Fibroblast of upper back skin (primary cell): ENCODE measurements at regions not wholly inside any gene's neighbourhood (a gene's known extent, or its start where the extent isn't known, plus 50 kb on each side); places are given as distances from the start of the nearest gene placed in this dataset.

Experiments used
- DNase-seq: peaks from one replicate; pipeline ENCODE4 v3.0.0-alpha.2; 2013

- no peak for DNase-seq
These were observed 316.1 kb upstream of the SEL1L start for GRCh38 chr14:81849714-81850113.

DNA sequence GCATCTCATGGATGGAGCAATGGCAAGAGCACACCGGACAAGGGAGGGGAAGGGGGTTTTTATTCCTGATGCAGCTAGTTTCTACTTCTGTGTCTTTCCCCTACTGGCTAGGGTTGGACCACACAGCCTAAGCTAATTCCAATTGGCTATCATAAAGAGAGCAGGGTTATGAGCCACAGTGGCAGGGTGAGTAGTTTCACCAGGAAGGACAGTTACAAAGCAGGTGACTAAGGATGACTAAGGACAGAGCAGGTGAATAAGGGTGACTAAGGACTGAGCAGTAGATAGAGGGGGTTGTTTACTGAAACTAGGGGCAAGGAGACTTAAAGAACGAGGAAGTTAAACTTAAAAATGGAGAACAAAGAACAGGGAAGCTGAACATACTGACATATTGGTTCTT lies 321.4 kb upstream of the SEL1L start:
- no peak for DNase-seq

DNA sequence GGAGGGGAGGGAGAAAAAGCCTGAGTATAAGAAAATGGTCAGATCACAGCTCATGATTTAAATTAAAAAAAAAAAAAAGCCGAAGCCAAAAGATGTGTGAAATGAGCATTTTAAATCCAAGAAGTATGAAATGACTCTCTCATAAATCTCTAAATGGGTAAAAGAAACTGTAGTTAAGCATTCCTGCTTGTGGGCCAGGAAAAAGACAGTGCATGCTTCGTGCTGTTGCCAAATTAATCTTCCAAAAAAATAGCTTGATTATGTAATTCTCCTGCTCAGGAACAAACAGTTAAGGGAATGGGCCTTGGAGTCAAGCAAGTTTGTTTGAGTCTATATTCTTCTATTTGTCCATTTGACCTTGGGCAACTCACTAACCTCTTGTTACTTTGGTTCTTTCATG lies 325.4 kb upstream of the SEL1L start:
- DNase-seq: no peak

GRCh38 chr14:81868172-81868571 lies 334.5 kb upstream of the SEL1L start:
- DNase-seq: no peak

DNA sequence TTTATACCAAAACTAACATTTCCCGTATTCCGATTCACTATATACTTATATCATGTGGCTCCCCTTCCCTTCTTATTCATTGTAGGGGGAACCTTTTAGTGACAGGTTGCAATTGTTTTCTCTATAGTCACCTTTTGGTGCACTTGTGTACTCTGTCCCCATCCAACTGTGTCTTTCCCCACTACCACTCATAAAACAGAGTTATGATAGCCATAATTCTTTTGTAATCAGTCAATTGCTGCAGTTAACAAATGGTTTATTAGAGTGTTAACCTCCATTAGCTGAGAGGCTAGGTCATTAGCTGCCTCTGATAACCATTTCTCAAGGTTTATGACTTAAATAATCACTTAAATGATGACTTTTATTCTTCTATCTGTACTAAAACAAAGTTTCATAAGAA lies 338.1 kb upstream of the SEL1L start:
- DNase-seq: no peak

DNA sequence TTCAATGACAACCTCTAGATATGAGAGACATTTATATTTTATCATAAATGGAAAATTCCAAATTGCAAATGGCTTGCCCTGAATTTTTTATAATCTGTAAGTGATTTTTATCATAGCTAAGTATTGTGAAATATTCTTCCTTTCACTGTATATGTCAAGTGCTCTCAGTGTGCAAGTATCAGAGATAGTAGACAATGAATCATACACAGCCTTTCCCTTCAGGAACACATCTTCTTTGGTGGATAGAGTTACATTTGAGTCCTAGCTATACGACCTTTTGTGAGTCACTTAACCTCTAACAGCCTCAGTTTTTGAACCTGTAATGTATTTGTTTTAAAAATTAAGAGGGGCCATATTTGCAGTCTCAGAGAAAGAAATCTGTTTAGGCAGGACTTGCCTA lies 350.7 kb upstream of the SEL1L start:
- no peak for DNase-seq

DNA sequence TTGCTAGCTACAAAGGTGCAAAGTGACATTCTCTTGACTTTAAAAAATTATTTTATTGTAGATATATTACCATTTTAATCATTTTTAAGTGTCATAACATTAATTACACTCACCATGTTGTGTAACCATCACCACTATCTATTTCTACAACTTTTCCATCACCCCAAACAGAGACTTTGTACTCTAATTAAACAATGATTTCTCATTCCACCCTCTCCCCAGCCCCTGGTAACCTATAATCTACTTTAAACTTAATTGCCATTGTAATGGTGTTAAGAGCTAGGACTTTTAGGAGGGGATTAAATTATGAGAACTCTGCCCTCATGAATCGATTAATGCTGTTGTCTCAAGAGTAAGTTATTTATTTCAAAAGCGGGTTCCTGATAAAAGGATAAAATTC lies 352.9 kb upstream of the SEL1L start:
- DNase-seq: no peak

DNA sequence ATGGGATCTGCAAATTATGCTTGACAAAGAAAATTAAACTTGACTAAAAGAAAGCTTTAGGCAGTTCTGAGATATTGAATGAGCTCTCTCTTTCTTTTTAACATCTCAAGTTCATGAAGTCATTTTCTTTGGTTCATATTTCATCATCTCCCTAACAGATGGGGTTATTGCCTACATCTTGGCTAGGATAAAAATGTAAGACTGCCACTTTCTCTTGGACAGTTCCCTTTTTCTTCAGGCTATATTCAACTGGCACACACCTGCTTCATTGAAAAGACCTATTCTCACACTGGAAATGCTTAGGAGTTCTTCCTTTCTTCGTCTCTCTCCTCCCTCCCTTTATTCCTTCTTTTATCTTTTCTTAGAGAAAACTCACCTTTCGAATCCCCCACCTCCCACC lies 355.9 kb upstream of the SEL1L start:
- no peak for DNase-seq

GRCh38 chr14:81890020-81890419 lies 356.4 kb upstream of the SEL1L start:
- DNase-seq: no peak

DNA sequence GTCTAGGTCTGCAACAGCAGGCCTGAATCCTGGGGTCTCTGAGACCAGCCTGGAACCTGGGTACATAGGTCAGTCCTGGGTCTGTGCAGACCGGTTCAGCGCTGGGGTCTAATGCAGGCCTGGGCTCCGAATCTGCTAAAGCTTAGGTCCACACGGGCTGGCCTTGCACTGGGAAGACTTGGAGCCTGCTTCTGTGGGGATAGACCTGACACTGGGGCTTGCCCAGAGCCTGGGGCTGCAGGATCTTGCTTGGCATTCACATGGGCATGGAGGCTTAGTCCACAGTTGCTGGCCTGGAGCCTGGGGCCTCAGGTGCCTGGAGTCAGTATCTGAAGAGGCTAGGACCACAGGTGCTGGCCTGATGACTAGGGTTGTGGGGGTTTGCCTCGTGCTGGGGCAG lies 369.8 kb upstream of the SEL1L start:
- no peak for DNase-seq

DNA sequence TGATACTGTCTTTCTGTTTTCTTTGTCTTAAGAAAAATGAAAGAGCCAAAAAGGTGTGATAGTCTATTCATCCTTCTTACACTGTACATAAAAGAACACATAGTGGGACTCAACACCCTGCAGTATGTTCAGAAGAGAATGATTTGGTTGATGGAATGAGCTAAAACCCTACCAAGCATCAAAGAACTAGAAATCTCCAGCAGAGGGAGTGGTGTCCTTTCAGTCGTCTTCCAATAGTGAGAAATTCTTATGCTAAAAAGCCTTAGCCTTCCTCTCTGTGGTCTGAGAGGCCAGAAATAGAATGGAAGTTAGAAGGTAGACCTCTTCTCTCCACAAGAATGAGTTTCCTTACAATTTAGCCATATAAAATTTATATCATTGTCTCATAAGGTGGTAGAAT lies 393.4 kb upstream of the SEL1L start:
- no peak for DNase-seq

- no peak for DNase-seq
These were observed 398.2 kb upstream of the SEL1L start for GRCh38 chr14:81931828-81932227.

GRCh38 chr14:81936348-81936747 lies 402.7 kb upstream of the SEL1L start:
- DNase-seq: no peak

GRCh38 chr14:81936902-81937301 lies 403.2 kb upstream of the SEL1L start:
- no peak for DNase-seq

GRCh38 chr14:81938341-81938740 lies 404.7 kb upstream of the SEL1L start:
- no peak for DNase-seq

GRCh38 chr14:81940651-81941050 lies 407.0 kb upstream of the SEL1L start:
- no peak for DNase-seq

DNA sequence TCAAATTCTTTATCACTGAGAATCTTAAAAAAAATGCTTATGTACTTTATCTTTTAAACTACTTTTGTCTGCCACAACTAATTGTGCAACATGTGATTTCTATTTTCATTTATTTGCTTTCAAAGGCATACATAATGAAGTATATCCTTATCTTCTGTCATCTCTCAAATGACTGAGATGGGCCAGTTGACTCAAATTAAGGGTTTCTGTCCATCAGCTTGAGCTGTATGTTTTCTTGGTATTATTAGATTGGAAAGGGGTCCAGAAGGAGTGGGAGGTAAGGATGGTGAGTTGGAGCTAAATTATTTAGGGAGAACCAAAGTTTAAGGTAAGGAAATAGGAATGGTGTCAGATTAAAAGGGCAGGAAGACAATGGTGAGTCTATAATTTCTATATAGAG lies 408.4 kb upstream of the SEL1L start:
- no peak for DNase-seq

- DNase-seq: no peak
These were observed 412.7 kb upstream of the SEL1L start for GRCh38 chr14:81946375-81946774.

DNA sequence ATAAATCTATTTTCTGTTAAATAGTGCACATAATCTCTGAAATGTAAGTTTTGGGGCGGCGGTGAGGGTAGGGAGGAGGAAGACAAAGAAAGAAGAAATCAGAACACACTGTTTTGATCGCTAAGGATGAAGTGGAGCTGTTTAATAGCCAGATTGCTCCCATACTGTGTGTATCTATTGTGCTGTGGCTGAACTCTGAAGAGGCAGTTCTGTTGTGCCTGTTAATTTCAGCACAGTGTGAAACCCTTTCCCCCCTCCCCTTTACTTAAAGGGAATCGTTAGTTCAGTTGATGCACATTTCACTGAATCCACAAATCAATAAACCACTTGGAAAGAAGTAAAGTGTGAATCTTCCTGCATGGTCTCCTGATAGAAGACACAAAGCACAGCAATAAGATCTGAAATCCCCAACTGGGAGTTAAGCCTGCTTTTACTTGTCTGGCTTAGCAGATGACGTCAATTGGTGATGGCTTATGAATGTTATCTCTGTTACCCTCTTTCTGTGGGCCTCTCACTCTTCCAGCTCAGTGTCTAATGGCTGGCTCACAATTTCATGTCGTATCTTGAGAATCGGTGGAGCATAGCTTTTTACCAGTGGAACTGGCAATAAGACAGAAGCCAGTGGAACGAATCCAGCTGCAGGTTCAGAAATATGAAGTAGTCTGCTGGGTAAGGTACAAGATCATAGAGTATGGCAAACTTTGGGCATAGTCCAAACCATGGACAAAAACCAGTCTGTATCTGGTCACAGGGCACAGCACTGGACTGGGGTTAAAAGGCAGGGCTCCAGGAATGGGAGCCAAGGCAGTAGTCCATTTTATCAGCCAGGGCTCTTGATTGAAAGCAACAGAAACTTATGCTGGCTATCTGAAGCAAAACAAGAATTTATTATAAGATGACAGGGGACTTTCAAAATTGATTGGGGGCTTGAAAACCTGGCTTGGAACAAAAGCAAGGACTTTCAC lies 413.5 kb upstream of the SEL1L start:
- no peak for DNase-seq

DNA sequence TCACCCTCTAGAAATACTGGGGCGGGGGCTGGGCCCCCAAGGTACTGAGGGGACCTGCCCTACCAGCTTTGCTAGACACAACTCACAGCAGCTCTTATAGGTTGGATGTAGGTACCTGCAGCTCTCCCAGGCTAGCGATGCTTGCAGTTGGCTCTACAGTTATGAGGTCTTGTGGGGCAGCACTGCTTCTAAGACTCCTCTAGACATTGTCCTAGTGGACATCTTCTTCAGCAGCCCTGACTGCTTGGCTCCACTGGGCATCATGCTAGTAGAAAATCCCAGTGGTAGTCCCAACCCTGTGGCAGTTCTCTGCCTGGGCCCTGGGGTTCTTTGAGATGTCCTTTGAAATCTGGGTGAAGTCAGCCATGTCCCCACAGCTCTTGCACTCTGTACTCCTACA lies 419.3 kb upstream of the SEL1L start:
- no peak for DNase-seq

- no peak for DNase-seq
These were observed 419.8 kb upstream of the SEL1L start for GRCh38 chr14:81953419-81953818.

GRCh38 chr14:81955123-81955522 lies 421.5 kb upstream of the SEL1L start:
- DNase-seq: no peak

DNA sequence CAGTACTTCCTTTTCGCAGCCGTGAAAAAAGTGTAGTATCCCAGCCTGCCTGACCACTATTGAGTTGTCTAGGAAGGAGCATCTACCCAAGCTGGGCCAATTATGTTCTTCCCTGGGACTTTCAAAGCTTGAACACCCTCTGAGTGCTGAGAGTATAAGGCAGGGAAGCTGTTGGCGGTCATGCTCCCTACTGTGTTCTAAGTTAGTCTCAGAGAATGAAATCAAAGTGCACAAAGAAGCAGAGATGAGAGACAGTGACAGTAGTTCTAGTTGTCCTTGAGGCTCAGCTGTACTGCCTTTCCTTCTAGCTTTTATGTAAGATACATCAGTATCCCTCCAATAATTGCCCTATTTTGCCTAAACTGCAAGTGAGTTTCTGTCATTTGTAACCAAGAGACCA lies 427.1 kb upstream of the SEL1L start:
- DNase-seq: no peak

DNA sequence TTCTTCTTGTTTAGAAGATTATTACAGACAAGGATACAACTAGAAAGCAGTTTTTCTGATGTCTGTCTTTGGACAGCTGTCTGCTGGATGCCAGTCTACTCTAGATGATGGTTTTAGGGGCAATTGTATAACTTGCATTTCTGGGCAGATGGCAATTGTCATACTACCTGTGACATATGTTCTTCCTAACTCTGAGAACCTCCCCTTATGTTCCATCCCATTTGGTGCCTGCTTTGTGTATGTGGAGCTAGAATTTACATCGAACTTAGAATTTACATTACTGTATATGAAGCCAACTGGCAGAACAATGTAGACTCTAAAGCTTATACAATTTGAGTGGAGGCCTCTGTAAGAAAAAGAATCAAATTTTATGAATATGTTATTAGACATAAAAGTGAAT lies 430.2 kb upstream of the SEL1L start:
- DNase-seq: no peak

DNA sequence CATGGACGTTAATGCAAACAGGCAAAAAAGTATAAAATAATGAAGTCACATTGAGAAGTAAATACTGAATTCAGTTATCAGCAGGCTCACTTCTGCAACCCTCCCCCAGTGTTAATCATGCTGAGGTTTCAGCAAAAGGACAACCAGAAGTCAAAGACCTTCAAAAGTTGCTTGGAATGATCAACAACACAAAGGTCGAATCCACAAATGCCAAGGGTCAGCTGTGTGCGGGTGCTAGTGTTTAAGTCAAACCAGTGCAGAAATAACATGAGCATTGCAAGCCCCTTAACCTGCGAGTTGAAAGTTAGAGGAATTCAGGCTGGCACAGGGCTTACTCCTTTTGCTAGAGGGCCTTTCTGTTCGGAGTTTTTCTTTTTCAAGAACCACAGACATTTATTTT lies 436.7 kb upstream of the SEL1L start:
- DNase-seq: no peak
